NOMO-1 treated with DMSO at 0.1 percent for 48 hours (cell line): ENCODE measurements at regions not wholly inside any gene's neighbourhood (a gene's known extent, or its start where the extent isn't known, plus 50 kb on each side); places are given as distances from the start of the nearest gene placed in this dataset.
"Not testable (repeated sequence)": the region's sequence is repeated elsewhere in the genome, so short reads cannot be mapped to it uniquely, and the experiment has no call there.

ENCODE experiments used
- DNase-seq: peaks from one replicate; lab custom pipeline; 2025; ENCODE audit not compliant: unreplicated experiment; lab: John Stamatoyannopoulos, UW

DNA sequence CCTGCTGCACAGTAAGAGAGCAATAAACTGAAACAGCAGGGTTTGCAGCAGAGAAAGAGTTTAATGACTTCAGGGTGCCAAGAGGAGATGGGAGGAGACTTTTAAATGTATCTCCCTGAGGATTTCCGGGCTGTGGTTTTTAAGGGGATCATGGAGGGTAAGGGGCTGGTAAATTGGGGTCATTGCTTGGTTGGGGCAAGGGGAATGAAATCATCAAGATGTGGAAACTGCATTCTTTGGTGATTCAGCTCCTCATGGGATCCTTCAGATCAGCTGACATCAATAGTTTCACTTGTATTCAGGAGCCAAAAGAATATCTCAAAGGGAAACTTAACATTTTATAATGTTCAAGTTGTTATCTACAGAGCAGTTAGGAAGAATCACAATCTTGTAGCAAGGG is 174.3 kb upstream of the ANXA10 start:
- no peak for DNase-seq

DNA sequence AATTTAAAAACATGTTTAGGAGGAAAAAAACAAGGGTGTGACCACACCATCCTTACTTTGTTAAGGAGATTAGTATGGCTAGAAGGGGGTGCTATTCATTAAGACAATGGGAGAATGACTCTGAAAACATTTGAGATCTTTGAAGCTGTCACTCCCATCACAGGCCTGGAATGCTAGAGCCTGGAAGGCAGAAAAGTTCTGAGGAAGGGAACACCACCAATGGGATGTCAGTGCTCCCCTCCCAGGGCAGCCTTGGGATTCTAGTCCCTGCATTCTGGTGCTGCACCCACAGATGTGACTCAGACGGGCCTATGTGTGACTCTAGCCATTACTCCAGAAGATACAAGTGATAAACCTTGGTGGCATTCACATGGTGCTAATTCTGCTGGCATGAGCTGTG is 162.2 kb upstream of the ANXA10 start:
- DNase-seq = no peak

DNA sequence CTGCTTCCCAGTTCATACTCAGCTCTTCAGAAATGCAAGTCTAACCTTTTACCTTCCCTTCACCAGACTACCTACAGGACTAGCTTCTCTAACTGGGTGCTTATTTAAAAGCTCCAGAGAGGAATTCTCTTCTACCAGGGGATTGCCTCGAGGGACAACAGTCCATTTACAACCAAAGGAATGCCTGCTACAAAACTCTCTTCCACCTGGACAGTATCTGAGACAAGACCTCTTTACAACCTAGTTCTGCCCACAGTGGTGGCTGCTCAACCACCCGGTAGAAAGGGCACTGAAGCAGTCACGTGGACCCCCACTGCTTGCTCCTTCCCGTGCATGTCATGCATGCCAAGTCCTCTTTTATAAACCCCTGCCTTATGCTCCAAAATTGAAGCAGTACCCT is 158.1 kb upstream of the ANXA10 start:
- DNase-seq = no peak

DNA sequence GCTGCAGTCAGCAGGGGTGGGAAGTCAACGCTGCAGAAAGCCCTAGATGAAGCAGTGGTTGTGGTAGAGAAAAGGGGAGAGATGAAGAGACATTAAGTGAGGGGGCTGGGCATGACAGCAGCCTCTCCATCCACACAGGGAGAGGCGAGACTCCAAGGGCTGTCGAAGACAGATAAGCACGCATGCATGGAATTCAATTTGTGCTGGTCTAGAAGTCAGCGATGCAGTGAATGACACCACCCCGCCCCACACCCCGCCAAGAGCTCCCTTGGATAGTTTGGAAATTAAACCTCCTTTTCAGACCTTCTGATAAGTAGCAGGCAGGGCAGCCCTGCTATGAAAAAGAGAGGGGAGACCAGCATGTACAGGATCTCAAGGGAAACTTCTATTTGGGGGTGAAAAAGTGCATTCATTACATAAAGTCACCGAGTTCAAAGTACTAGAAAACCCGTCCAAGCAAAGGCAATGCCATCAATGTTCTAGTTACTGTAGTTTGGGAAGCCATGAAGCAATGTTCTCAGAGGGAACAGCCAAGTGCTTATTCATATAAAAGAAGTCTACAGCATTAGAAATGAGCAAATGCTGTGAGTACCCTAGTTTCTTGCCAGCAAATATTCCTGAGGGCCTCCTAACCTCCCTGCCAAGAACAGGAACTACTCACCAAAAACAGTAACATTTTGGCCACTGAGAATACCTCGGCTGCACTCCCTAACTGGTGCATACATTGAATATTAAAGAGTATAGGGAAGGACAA is 152.3 kb upstream of the ANXA10 start:
- no peak for DNase-seq

DNA sequence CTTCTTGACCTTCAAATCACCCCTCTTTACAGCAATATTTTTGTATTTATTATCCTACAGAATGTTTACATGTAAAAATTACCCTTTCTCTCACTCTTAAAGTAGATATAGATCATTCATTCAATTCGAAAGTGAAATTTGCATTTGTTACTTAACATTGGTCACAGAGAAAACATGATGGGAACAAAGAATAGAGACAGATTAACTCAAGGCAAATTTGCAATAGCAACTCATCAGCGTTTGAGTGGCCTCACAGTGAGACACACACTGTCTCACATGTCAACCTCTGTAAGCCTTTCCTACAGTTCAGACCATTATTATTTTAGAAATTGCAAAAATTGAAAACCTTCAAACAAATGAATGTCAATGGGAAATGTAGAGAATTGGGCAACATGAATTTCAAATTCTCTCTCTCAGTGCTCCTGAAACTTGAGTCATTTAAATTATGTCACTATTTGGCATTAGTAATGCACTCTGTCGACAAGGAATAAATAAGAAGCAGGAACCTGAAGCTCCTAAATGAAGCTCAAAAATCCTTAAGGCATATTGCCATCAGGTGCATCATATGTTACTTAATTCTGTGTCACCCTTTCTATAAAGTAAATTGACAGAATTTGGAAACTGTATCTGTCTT is 148.3 kb upstream of the ANXA10 start:
- DNase-seq = no peak

DNA sequence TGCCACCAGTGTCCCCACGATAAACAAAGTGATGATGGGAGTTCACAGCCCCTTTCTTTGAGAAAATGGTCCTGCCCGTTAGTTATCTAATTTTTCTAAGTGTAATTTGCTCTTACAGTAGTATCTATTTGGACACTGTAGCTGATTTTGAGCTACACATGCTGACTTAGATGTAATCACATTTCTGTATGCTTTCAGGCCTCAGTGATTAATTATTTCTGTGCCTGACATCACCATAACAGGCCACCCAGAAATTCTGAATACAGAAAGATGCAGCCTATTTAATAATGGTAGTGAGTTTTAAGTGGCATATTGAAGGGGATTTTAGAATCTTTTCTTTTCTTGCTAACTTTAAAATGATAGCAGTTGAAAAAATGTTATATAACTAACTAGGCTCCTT is 147.6 kb upstream of the ANXA10 start:
- DNase-seq = no peak

DNA sequence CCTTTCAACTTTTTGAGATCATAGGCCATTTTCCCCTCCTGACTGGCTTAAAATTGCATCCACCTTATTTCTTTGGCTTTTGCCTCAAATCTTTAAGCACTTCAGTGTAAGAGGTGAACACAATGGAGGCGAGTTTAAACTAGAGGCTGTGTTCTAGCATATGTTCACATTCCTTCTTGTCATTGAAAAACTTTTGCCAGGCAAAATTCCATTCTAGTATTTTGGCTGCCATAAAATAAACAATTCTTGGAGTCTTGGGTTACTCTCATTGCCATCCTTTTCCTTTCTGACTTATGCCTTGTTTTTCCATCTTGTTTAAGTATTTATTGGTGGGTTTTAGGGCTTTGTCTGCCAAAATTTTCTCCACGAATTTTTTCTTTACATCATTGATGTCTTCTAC is 137.3 kb upstream of the ANXA10 start:
- DNase-seq = no peak

DNA sequence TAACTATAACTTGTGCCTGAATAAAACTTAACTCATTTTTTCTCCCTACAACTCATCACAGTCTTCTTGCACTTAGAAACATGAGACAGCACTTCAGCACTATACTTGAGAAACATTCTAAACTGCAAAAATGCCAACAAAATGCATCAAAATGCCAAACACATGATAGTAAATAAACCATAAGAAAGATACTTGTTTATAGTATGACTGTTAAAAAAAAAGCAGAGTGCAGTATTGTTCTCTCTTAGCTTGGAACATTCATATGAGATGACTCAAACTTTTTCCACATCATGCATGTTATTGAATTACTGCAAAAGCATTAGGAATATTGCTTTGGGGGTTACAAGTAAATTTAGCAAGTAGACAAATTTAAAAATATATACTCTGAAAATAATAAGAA is 135.7 kb upstream of the ANXA10 start:
- no peak for DNase-seq

DNA sequence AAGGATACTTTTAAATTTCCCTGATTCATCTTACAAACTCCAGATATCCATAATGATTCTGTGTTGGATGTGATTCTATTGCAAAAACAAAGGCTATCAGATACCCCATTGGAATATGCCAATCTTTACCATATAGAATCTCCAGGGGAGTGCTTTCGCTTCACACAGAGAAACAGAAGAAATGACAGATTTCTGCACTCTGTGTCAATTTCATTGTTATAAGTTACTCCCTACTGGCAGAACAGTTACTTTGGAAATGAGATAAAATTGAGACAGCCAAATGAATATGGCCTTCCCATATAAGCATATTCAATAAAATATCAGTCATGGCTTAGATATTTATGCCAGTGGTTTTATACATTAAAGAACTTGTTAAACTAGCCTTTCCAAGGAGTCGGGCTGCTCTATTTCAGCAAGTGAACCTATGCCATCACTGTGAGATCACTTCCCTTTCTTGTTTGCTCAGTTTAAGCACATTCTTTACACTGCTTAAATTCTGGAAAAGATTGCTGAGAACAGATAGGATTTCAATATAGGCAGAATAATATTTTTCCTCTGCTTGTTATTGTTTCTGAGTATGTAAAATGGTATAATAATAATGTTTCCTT is 127.5 kb upstream of the ANXA10 start:
- DNase-seq = no peak

DNA sequence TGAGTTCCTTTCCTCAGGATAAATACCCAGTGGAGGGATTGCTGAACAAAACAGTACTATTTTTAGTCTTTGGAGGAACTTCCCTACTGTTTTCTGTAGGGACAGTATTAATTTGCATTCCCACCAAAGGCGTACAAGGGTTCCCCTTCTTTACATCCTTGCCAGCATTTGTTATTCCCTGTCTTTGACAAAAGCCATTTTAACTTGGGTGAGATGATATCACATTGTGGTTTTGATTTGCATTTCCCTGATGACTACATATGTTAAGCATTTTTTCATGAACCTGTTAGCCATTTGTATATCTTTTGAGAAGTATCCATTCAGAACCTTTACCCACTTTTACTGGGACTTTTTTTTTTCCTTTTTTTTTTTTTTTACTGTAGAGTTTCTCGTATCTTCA is 126.2 kb upstream of the ANXA10 start:
- no peak for DNase-seq

DNA sequence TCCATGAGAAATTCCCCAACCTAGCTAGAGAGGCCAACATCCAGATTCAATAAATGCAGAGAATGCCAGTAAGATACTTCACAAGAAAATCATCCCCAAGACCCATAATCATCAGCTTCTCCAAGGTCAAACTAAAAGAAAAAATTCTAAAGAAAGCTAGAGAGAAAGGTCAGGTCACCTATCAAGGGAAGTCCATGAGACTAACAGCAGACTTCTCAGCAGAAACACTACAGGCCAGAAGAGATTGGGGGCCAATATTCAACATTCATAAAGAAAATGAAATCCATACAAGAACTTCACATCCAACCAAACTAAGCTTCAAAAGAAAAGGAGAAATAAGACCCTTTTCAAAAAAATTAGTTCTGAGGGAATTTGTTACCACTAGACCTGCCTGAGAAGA is 118.8 kb upstream of the ANXA10 start:
- no peak for DNase-seq

DNA sequence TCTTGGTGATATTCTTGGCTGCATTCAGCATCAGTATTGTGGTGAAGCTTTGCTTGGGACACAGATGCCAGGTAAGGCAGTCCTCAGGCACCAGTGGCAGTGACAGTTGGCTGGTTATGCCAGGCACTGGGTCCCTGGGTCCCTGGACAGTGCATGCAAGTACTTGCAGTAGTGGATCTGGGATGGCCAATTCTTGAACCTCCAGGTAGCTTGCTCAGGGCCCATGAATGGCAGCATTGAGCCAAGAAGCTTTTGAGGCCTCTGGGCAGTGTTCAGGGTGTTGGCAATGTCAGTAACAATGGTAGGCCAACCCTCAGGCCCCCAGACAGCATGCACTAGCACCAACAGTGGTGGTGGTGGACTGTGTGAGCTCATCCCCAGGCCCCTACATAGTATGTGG is 106.8 kb upstream of the ANXA10 start:
- no peak for DNase-seq

DNA sequence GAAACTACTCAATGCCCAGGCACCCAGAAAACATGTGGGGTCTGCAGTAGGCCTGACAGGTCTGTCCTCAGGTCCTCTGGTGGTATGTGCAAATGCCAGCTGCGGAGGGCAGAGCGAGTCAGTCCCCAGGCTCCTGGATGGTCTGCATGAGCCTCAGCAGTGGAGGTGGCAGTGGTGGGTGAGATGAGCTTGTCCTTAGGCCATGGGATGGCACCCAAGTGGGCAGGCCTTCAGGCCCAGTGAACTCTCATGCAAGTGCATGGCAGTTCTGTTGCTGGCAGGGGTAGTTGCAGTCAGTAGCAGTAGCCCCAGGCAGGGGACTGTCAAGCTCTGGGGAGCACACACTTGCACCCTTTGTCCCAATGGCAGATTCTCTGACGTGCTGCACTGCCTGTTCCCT is 106.3 kb upstream of the ANXA10 start:
- DNase-seq = no peak

DNA sequence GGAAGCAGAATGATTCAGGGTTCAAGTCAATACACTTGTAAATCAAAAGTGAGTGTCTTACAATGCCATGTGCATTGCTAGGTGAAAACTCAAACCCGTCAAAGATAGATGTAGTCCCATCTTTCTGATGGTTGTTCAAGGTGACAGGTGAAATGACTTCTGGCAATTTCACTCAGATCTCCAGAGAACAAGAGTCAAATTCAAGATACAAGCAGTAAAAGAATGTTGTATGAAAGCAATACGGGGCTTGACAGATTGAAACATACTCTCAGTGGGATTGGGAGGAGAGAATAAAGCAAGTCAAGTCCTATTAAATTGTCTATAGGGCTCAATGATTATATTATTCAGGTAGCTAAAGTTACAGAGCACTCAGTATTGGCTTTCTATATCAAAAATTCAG is 105.1 kb upstream of the ANXA10 start:
- DNase-seq = no peak

DNA sequence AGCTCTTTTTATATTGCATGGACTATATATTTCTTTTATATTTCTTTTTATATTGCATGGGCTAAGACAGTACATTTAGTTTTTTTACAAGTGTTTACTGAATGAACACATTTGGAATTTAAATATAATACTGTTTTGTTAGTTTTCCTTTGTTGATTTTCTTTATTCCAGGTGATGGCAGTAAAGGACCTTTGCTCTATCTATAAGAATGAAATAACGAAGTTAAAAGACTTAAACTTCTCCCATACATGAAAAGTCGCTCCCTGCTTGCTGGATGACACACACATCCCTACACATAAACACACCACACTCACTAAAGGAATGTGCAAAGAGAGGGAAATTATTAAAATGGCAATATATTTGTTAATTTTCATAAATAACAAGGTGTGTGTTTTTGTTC is 102.5 kb upstream of the ANXA10 start:
- no peak for DNase-seq

DNA sequence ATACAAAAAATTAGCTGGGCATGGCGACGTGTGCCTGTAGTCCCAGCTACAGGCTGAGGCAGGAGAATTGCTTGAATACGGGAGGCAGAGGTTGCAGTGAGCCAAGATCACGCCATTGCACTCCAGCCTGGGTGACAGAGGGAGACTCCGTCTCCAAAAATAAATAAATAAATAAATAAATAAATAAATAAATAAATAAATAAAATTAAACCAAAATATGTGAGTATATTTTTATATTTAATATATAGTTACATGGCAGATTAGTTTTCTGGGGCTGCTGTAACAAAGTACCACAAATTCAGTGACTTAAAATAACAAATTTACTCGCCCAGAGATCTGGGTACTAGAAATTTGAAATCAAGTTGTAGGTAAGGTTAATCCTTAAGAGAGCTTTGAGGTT is 84.2 kb upstream of the ANXA10 start:
- not testable (repeated sequence) for DNase-seq

DNA sequence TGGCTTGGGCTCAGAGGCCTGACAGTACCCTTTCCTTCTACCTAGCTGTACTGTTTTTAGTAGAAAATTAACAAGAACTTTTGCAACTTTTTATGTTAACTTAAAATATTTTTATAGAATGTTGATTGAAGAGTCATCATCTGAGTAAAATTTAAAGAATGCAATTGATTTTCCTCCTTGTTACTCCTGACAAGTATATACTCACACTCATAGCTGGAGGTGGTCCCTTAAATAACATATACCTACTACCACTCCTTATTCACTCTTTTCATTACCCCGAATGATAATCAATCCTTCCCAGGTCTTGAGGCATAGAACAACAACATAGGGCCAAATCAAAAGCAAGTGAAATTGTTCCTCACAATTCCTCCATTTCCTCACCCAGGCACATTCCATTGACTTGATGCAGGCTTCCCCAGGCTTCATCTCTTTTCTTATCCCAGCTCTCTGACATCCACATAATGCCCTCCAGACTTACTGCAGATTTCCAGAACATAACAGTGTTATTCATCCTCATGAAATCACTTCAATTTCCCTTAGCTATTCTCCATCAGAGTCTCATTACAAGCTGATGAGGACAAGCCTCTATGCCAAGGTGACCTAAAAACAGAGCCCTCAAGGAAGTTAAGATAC is 73.2 kb upstream of the ANXA10 start:
- DNase-seq = no peak

DNA sequence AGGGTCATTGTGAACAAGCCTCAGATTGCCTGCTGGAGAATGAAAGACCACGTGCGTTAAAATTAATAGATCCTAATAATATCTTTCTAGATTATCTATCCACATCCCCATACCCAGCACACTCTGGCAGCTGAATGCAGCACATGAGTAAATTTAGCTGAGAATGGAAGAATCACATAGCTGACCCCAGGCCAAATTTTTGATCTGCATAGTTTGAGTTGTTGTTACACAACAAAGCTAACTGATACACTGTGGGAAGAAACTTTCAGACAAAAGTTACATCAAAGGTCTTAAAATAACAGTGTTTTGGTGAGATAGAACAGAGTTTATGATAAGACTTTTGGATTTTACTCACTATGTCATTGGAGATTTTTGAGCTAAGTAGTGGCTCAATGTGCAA is 72.4 kb upstream of the ANXA10 start:
- DNase-seq = no peak

DNA sequence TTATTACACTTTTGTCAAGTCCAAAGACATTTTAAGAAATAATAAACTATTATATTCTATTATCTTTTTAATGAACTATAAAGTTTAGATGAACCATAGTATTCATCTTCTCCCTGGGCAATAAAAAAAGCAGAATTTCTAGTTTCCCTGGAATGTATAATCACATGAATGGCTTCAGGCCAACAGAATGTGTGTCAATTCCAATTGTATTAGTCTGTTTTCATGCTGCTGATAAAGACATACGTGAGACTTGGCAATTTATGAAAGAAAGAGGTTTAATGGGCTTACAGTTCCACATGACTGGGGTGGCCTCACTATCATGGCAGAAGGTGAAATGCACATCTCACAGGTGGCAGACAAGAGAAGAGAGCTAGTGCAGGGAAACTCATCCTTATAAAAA is 70.7 kb upstream of the ANXA10 start:
- DNase-seq = no peak

DNA sequence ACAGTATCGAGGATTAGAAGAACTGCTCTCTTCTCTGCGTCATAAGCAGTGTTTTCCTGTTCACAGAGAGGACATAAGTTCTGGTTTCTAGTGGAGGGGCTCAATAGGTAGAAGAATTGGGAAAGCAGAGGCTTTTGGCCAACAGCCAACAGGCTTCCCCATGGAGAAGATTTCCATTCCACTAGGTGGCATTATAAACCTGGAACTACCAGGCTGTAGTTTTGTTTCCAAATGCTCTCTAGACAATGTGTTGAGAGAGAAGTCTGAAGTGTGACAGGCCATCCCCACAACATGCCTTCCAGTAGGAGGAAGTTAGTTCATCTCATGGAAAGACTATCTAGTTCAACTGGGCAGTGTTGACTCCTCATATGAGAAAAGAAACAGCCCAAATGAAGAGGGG is 63.8 kb upstream of the ANXA10 start:
- no peak for DNase-seq

DNA sequence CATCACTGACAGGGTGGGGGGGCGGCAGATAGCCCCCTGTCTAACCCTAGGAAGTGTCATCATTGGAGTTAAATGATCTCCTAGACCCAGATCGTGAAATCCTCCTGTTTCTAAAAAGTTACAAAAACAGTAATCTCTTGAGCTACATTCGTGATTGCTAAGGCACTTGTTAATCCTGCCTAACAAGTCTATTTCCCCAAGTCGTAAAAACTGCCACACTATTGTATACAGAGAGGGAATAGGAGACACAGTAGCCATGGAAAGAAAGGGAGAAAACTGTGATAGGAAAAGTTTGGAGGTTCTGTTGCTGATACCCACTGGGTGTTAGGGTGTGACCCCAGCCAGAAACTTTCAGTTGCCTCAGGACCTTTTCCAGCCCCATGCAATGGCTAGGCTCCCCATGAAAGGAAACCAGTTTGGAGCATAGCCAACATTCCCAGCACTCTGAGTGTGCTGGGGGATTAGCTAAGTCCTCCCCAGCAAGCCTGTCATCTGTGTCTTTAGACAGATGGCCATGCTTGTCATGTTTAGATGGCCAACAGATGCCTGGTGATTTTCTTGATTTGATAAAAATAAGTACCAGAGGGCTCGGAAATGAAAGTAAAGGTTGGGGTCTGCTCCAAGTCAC is 63.3 kb upstream of the ANXA10 start:
- DNase-seq = no peak

DNA sequence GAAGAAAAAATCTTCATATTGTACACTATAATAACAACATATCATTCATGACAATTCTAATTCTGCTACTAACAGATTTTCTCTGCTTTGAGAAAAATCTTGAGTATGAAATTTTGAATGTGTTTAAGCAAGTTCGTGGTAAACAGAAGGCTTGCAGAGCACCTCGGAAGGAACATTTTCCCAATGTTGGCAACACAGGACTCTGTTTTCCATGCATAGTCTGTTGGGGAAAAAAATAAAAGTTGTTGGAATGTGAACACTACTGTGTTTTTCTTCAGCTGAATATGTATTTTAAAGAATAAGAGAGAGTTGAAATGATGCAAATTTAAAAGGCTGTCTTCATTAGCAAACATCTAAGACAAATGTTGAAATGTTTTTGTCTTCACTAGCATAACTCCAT is 54.7 kb upstream of the ANXA10 start:
- no peak for DNase-seq
